ENCODE measurements at regions not wholly inside any gene's neighbourhood (a gene's known extent, or its start where the extent isn't known, plus 50 kb on each side); places are given as distances from the start of the nearest gene placed in this dataset.

DNA sequence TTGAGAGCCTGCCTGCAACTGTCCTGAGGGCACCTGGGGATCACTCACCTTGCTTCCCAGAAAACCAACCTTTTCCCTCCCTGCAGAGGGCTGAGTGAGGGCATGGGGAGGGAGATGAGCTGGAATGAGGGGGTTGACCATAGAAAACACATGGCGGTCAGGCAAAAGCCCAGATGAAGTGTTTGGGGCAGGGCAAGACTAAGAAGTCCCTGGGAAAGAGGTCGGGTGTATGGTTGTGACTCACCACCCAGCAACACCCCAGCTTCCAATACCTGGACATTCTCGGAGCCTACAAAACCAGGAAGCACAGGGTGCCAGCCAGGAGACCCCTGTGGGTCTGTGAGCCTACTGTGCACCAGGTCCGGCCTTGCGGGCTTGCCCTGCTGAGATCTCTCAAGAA, 95.3 kb upstream of the ATP2B2 start:
- TF ChIP-seq, protein P1, sequence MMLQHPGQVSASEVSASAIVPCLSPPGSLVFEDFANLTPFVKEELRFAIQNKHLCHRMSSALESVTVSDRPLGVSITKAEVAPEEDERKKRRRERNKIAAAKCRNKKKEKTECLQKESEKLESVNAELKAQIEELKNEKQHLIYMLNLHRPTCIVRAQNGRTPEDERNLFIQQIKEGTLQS (IDR thresholded peaks at IDR 0.05): no peak
- no peak for TF ChIP-seq EZH2 (IDR thresholded peaks at IDR 0.05)
- TF ChIP-seq, protein P2, sequence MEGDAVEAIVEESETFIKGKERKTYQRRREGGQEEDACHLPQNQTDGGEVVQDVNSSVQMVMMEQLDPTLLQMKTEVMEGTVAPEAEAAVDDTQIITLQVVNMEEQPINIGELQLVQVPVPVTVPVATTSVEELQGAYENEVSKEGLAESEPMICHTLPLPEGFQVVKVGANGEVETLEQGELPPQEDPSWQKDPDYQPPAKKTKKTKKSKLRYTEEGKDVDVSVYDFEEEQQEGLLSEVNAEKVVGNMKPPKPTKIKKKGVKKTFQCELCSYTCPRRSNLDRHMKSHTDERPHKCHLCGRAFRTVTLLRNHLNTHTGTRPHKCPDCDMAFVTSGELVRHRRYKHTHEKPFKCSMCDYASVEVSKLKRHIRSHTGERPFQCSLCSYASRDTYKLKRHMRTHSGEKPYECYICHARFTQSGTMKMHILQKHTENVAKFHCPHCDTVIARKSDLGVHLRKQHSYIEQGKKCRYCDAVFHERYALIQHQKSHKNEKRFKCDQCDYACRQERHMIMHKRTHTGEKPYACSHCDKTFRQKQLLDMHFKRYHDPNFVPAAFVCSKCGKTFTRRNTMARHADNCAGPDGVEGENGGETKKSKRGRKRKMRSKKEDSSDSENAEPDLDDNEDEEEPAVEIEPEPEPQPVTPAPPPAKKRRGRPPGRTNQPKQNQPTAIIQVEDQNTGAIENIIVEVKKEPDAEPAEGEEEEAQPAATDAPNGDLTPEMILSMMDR (IDR thresholded peaks at IDR 0.05 in 2 of 3, conservative IDR thresholded peaks at IDR 0.05 in 1 of 3; ENCODE audit: borderline replicate concordance in 1 of 3, insufficient read depth in 1 of 3, low read depth in 2 of 3, low read length in 2 of 3): no peak
- no peak for TF ChIP-seq ZNF274 (IDR thresholded peaks at IDR 0.05; ENCODE audit: low read depth, low read length)
- TF ChIP-seq SIN3A (IDR thresholded peaks at IDR 0.05; ENCODE audit: low read depth): no peak

All from HCT116 (cell line).